ENCODE measurements at regions not wholly inside any gene's neighbourhood (a gene's known extent, or its start where the extent isn't known, plus 50 kb on each side); places are given as distances from the start of the nearest gene placed in this dataset.

DNA sequence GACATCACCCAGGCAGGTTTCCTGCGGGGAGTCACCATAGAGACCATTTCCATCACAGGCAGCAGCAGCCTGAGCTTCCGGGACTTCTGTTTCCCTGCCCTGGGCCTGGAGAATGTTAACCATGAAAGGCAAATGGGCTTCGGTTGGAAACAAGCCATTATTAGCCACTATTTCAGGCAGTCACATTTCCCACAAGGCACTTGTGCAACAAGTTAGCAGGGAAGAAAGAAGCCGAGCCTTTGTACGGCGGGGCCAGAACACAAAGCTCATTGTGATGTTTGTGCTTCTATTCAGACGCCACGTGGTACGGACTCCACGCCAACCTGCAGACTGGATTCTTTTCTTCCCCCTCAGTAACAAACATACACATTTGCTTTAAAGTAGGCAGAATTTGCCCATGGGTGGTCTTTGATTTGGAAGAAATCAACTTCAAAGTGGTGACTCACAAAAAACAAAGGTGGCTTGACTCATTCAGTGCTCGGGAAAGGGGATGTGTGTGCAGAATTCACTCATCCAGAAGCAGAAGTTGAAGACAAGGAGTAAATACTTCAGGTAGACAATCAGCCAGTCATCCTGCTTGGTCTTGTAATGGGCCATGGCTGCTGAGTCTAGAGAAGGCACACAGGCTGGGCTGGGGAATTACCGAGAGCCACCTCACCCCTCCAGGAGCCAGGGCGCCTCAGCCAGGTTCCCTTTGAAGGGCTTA lies 154.2 kb upstream of the PRMT8 start:
- Histone ChIP-seq H3K4me3 (ENCODE audit: low read depth, low read length) (no peak overlapping the region), H3K27me3 (ENCODE audit: control insufficient read depth, insufficient read depth, low read length) (no peaks in the 10 kb centered on the region), H3K36me3 (ENCODE audit: control insufficient read depth, insufficient read depth, low read length) (no peaks in the 10 kb centered on the region), H3K9me3 (ENCODE audit: control insufficient read depth, insufficient read depth, low read length) (no peaks in the 10 kb centered on the region), H3K4me1 (ENCODE audit: control insufficient read depth, insufficient read depth, low read length) (no peaks in the 10 kb centered on the region), H3K9ac (ENCODE audit: low read depth, low read length) (no peak overlapping the region)

DNA sequence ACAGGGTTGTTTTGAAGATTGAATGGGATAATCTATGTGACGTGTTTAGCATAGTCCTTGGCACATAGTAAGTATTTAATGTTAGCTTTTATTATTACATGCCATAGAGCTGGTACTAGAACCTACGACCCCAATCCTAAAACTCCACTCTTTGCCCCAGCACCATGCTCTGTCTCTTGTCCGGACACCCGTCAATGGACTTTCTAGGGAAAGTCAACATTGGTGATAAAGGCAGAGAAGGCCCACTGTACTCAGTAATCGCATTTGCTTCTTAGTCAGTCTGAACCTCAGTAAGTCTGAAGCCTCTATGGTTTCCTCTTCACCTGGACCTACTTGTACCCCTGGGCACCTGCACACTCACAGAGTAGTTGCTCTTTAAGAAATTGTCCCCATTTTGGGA lies 153.1 kb upstream of the PRMT8 start:
- no peaks in the 10 kb centered on the region for H3K27me3 ChIP-seq (ENCODE audit: control insufficient read depth, insufficient read depth, low read length)
- H3K4me1 ChIP-seq (ENCODE audit: control insufficient read depth, insufficient read depth, low read length) = no peaks in the 10 kb centered on the region
- no peaks in the 10 kb centered on the region for H3K9me3 ChIP-seq (ENCODE audit: control insufficient read depth, insufficient read depth, low read length)
- no peak overlapping the region for H3K9ac ChIP-seq (ENCODE audit: low read depth, low read length)
- H3K4me3 ChIP-seq (ENCODE audit: low read depth, low read length) = no peak overlapping the region
- H3K36me3 ChIP-seq (ENCODE audit: control insufficient read depth, insufficient read depth, low read length) = no peaks in the 10 kb centered on the region

DNA sequence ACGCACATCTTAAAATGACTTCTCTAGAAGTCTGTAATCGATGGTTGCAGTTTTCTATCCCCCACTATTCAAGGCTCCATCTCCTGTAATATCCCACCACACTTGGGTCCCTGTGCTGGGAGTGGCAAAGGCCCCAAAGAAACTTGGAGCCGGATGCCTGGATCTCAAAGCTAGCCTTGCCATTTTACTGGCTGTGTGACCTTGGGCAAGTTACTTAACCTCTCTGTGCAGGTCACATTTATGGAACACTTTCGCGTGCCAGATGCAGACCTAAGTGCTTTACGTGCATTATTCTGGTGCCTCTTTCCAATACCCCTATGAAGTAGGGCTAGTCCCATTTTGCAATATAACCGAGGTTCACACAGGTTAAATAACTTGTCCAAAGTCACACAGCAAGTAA lies 151.8 kb upstream of the PRMT8 start:
- Histone ChIP-seq H3K36me3 (ENCODE audit: control insufficient read depth, insufficient read depth, low read length) (no peaks in the 10 kb centered on the region), H3K27me3 (ENCODE audit: control insufficient read depth, insufficient read depth, low read length) (no peaks in the 10 kb centered on the region), H3K9ac (ENCODE audit: low read depth, low read length) (no peak overlapping the region), H3K9me3 (ENCODE audit: control insufficient read depth, insufficient read depth, low read length) (no peaks in the 10 kb centered on the region), H3K4me1 (ENCODE audit: control insufficient read depth, insufficient read depth, low read length) (no peaks in the 10 kb centered on the region), H3K4me3 (ENCODE audit: low read depth, low read length) (no peak overlapping the region)

DNA sequence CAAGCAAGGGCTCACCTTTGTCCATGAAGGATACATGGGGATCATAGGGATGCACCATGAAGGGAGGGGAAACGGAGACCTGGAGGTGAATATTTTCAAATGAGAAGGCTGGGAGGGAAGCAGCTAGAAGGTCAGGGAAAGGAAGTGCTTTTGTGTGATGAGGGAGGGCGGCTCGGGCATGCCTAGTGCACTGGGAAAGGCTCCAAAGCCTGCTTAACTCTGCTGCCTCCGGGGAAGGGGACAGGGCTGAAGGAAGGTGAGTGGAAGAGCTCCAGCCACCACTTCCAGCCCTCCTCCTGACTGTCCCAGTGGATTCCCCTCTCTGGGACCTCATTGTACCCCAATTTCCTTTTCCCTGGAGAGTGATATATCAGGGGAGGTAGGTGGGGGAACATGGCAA lies 149.4 kb upstream of the PRMT8 start:
- no peaks in the 10 kb centered on the region for H3K27me3 ChIP-seq (ENCODE audit: control insufficient read depth, insufficient read depth, low read length)
- no peaks in the 10 kb centered on the region for H3K4me1 ChIP-seq (ENCODE audit: control insufficient read depth, insufficient read depth, low read length)
- no peak overlapping the region for H3K9ac ChIP-seq (ENCODE audit: low read depth, low read length)
- H3K4me3 ChIP-seq (ENCODE audit: low read depth, low read length) = no peak overlapping the region
- no peaks in the 10 kb centered on the region for H3K9me3 ChIP-seq (ENCODE audit: control insufficient read depth, insufficient read depth, low read length)
- H3K36me3 ChIP-seq (ENCODE audit: control insufficient read depth, insufficient read depth, low read length) = no peaks in the 10 kb centered on the region

DNA sequence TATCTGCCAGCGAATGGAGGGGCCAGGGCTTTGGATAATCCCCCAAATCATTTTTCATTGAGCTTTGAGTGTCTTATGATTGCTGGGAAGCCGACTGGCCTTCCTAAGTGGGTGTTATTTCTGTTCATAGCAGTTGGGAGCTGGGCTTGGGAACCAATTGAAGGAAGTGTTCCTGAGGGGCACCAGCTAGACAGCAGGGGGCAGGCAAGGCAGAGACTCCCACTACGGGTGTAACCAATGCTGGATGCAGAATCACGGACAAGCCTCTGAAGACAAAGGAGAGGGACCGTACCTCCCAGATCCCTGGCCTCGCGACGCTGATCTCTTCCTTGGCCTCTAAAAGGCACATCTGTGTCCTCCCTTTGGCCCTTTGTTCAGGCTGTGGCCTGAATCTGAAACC lies 149.0 kb upstream of the PRMT8 start:
- Histone ChIP-seq H3K9me3 (ENCODE audit: control insufficient read depth, insufficient read depth, low read length) (no peaks in the 10 kb centered on the region), H3K4me3 (ENCODE audit: low read depth, low read length) (no peak overlapping the region), H3K9ac (ENCODE audit: low read depth, low read length) (no peak overlapping the region), H3K36me3 (ENCODE audit: control insufficient read depth, insufficient read depth, low read length) (no peaks in the 10 kb centered on the region), H3K27me3 (ENCODE audit: control insufficient read depth, insufficient read depth, low read length) (no peaks in the 10 kb centered on the region), H3K4me1 (ENCODE audit: control insufficient read depth, insufficient read depth, low read length) (no peaks in the 10 kb centered on the region)

DNA sequence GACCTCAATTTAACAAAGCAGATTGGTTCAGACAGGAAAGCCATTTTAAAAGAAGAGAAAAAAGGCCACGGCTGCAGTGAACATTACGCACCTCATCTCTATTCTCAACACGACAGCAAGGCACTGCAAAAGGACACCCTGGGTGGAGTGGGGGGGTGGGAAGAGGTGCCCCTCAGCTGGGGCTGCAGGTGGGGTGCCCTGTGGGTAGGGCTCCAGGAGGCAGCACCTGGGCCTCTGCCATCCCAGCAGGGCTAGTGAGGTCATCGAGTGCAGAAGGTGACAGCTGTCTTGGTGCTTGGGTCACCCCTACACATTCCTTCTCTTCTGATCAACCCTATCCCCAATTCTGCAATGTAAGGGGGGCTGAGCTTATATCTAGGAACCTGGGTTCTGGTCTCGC lies 142.9 kb upstream of the PRMT8 start:
- peaks cover 2% of the 10 kb centered on the region for H3K27me3 ChIP-seq (ENCODE audit: control insufficient read depth, insufficient read depth, low read length)

DNA sequence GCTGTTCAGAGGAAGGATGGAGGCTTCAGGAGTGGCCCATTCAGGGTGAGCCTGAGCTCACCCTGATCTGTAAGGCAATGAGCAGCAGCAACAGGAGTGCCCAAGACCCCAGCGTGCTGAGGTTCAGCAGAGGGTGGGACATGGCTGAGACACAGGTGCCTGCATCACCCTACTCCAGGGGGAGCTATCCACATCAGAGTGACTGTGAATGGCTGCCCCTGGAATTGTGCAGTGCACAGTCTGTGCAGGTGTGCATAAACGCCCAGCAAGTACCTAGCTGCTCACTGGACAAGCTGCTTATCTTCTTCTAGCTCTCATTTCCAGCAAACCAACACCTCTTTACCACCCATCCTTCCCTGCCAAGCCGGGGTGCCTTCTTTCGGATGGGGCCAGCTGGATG lies 140.6 kb upstream of the PRMT8 start:
- Histone ChIP-seq H3K9ac (ENCODE audit: low read depth, low read length) (no peak overlapping the region), H3K27me3 (ENCODE audit: control insufficient read depth, insufficient read depth, low read length) (peaks cover 2% of the 10 kb centered on the region), H3K4me1 (ENCODE audit: control insufficient read depth, insufficient read depth, low read length) (no peaks in the 10 kb centered on the region), H3K9me3 (ENCODE audit: control insufficient read depth, insufficient read depth, low read length) (no peaks in the 10 kb centered on the region), H3K4me3 (ENCODE audit: low read depth, low read length) (no peak overlapping the region), H3K36me3 (ENCODE audit: control insufficient read depth, insufficient read depth, low read length) (no peaks in the 10 kb centered on the region)

More for the DNA sequence above, 142.9 kb upstream of the PRMT8 start:
- Histone ChIP-seq H3K9me3 (ENCODE audit: control insufficient read depth, insufficient read depth, low read length) (no peaks in the 10 kb centered on the region), H3K4me3 (ENCODE audit: low read depth, low read length) (no peak overlapping the region), H3K4me1 (ENCODE audit: control insufficient read depth, insufficient read depth, low read length) (no peaks in the 10 kb centered on the region), H3K9ac (ENCODE audit: low read depth, low read length) (no peak overlapping the region), H3K36me3 (ENCODE audit: control insufficient read depth, insufficient read depth, low read length) (no peaks in the 10 kb centered on the region)

DNA sequence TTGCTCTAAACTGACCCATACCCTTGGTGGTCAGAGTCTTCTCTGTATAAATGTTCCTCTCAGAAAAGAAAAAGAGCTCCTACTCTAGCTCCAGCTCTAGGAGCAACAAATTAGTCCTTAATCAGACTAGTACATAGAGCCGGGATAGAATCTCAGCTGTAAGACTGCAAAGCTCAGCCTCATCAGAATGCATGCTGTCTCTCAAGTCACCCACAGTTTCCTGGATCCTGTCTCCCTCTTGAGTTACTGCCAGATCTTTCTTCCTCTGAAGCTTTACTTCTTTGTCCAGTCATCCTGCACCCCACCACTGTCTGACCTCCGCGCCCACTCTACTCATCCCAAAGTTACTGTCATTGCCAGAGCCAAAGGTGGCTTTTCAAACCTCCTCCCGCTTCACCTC lies 139.3 kb upstream of the PRMT8 start:
- Histone ChIP-seq H3K27me3 (ENCODE audit: control insufficient read depth, insufficient read depth, low read length) (peaks cover 2% of the 10 kb centered on the region), H3K4me3 (ENCODE audit: low read depth, low read length) (no peak overlapping the region), H3K9ac (ENCODE audit: low read depth, low read length) (no peak overlapping the region)

DNA sequence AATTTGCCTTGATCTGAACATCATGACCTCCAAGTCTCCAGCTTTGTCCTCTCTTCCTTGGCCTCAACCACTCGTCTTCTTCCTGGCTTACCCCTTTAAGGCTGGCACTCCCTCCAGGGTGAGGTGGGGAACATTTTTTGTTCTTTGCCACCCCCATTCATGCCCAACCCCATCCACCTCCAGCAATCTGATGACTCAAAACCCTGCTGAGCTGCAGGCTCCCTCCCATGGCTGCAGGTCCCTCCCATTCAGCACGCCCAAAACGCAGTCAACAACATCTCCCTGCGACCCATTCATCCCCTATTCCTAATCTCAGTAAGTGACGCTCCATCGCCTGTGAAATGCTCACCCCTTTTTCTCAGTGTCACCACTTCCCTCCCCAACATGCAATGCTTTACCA lies 138.8 kb upstream of the PRMT8 start:
- Histone ChIP-seq H3K9me3 (ENCODE audit: control insufficient read depth, insufficient read depth, low read length) (no peaks in the 10 kb centered on the region), H3K4me3 (ENCODE audit: low read depth, low read length) (no peak overlapping the region), H3K36me3 (ENCODE audit: control insufficient read depth, insufficient read depth, low read length) (no peaks in the 10 kb centered on the region), H3K27me3 (ENCODE audit: control insufficient read depth, insufficient read depth, low read length) (peaks cover 2% of the 10 kb centered on the region), H3K9ac (ENCODE audit: low read depth, low read length) (no peak overlapping the region), H3K4me1 (ENCODE audit: control insufficient read depth, insufficient read depth, low read length) (no peaks in the 10 kb centered on the region)

More for the DNA sequence above, 139.3 kb upstream of the PRMT8 start:
- no peaks in the 10 kb centered on the region for H3K4me1 ChIP-seq (ENCODE audit: control insufficient read depth, insufficient read depth, low read length)
- no peaks in the 10 kb centered on the region for H3K9me3 ChIP-seq (ENCODE audit: control insufficient read depth, insufficient read depth, low read length)
- H3K36me3 ChIP-seq (ENCODE audit: control insufficient read depth, insufficient read depth, low read length) = no peaks in the 10 kb centered on the region

DNA sequence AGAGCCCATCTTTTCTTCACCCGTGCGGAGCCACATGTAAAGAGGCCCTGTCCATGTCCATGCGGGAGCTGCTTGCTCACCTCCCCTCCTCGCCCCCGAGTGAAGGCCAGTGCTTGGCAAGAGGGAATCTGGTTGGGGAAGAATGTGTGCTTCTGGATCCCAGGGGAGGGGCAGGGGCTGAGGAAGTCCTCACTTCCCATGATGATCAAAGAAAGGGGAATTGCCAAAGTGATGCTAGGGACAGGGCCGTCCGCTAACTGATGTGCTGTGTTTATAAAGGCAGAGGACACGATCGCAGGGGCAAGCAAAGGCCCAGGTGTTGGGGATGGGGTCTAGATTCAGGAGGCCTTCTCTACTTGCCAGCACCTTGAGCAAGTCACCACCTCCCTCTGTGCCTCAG lies 137.4 kb upstream of the PRMT8 start:
- Histone ChIP-seq H3K4me3 (ENCODE audit: low read depth, low read length) (no peak overlapping the region), H3K36me3 (ENCODE audit: control insufficient read depth, insufficient read depth, low read length) (no peaks in the 10 kb centered on the region), H3K9me3 (ENCODE audit: control insufficient read depth, insufficient read depth, low read length) (no peaks in the 10 kb centered on the region), H3K9ac (ENCODE audit: low read depth, low read length) (no peak overlapping the region), H3K27me3 (ENCODE audit: control insufficient read depth, insufficient read depth, low read length) (peaks cover 2% of the 10 kb centered on the region), H3K4me1 (ENCODE audit: control insufficient read depth, insufficient read depth, low read length) (no peaks in the 10 kb centered on the region)

DNA sequence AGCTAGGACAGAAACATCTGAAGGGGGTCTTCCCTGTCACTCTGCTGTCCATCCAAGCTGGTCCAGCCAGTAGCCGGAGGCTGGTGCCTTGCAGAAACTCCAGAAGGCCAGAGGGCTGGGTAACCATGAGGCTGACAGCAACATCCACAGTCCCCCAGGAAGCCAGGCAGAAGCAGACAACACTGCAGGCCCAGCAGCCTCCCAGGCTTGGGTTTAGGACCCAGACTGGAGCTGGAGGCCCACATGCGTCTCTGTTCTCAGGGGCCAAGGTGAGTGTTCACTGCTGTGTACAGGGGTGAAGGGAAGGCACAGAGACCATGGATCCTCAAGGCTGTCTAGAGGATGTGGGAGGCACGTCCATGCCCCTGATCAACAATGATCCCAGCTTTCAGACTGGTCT lies 136.4 kb upstream of the PRMT8 start:
- no peaks in the 10 kb centered on the region for H3K9me3 ChIP-seq (ENCODE audit: control insufficient read depth, insufficient read depth, low read length)
- H3K9ac ChIP-seq (ENCODE audit: low read depth, low read length) = no peak overlapping the region
- H3K36me3 ChIP-seq (ENCODE audit: control insufficient read depth, insufficient read depth, low read length) = no peaks in the 10 kb centered on the region
- H3K27me3 ChIP-seq (ENCODE audit: control insufficient read depth, insufficient read depth, low read length) = no peaks in the 10 kb centered on the region
- H3K4me1 ChIP-seq (ENCODE audit: control insufficient read depth, insufficient read depth, low read length) = no peaks in the 10 kb centered on the region
- no peak overlapping the region for H3K4me3 ChIP-seq (ENCODE audit: low read depth, low read length)

DNA sequence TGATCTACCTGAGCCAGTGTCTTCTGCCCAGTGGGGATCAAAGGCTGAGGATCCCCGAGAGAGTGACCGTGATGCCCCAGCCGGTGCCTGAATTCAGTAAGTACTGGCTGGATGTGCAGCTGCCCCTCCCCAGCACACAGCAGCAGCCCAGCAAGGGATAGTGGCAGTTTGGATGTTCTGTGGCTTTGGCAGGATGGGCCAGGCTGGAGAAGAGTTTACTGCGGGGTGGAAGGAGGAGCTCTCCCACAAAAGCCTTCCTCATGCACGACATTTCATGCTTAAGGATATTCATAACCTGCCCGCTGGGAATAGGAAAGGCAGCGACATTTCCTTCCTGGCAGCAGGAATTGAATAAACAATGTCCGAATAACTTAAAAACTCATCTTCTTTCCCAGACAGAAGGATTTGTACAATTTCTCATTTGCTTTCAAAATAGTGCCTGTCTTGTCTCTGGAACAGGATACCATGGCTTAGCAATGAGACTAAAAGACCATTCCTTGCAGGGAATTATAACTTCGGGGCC lies 135.6 kb upstream of the PRMT8 start:
- Histone ChIP-seq H3K4me1 (ENCODE audit: control insufficient read depth, insufficient read depth, low read length) (no peaks in the 10 kb centered on the region), H3K4me3 (ENCODE audit: low read depth, low read length) (no peak overlapping the region), H3K36me3 (ENCODE audit: control insufficient read depth, insufficient read depth, low read length) (no peaks in the 10 kb centered on the region), H3K27me3 (ENCODE audit: control insufficient read depth, insufficient read depth, low read length) (no peaks in the 10 kb centered on the region), H3K9ac (ENCODE audit: low read depth, low read length) (no peak overlapping the region), H3K9me3 (ENCODE audit: control insufficient read depth, insufficient read depth, low read length) (no peaks in the 10 kb centered on the region)

Data from iPS-15b (cell line).